IMR-90 (cell line): ENCODE measurements at regions not wholly inside any gene's neighbourhood (a gene's known extent, or its start where the extent isn't known, plus 50 kb on each side); places are given as distances from the start of the nearest gene placed in this dataset.

Experiments used
- ATAC-seq: fragments of 200-7000 bp; cut with Tn5 transposase; 2 replicates; pipeline ENCODE4 v1.9.1; 2020; ENCODE audit warnings: low read depth, mild to moderate bottlenecking, moderate library complexity
- BruUV-seq: library from RNA; stranded (reverse); fragments of 400-500 nt; replicated peaks from 2 replicates; lab custom pipeline; 2021; lab: Mats Ljungman, UMichigan
- CTCF ChIA-PET: fragments of 300-600 bp; formaldehyde crosslinking; extraction: SDS; loops from one replicate; lab custom pipeline; 2021; ENCODE audit warnings: antibody characterized with exemption; lab: Yijun Ruan, JAX
- POLR2A ChIA-PET: fragments of 300-600 bp; sonication (Branson Sonifier 250); formaldehyde crosslinking; loops from one replicate; lab custom pipeline; 2022; ENCODE audit warnings: antibody characterized with exemption; ENCODE audit not compliant: unreplicated experiment; lab: Charles Lee
- DNase-seq: peaks from one replicate; pipeline ENCODE4 v3.0.0; 2013
- H2AFZ ChIP-seq: replicated peaks from 2 replicates; pipeline ENCODE3; 2013; ENCODE audit warnings: low read length, mild to moderate bottlenecking; ENCODE audit not compliant: poor library complexity
- H2AK5ac ChIP-seq: 2 replicates; pipeline ENCODE4 v1.6.1; 2013; ENCODE audit warnings: low read depth, low read length, inconsistent platforms
- H2AK9ac ChIP-seq: replicated peaks from 2 replicates; pipeline ENCODE3; 2013; ENCODE audit warnings: mild to moderate bottlenecking, low read depth, low read length, moderate library complexity; ENCODE audit not compliant: poor library complexity
- H2BK120ac ChIP-seq: 2 replicates; pipeline ENCODE4 v1.6.1; 2013; ENCODE audit warnings: low read depth, low read length, inconsistent platforms
- H2BK15ac ChIP-seq: 3 replicates; pipeline ENCODE4 v1.6.1; 2013; ENCODE audit warnings: low read depth, low read length, inconsistent platforms
- H2BK20ac ChIP-seq: 2 replicates; pipeline ENCODE4 v1.6.1; 2013; ENCODE audit warnings: low read depth, mild to moderate bottlenecking, inconsistent platforms, low read length, moderate library complexity
- H2BK5ac ChIP-seq: 2 replicates; pipeline ENCODE4 v1.6.1; 2013; ENCODE audit warnings: mild to moderate bottlenecking, low read depth, low read length, inconsistent platforms; ENCODE audit not compliant: poor library complexity, severe bottlenecking
- H3K14ac ChIP-seq: replicated peaks from 2 replicates; pipeline ENCODE4 v1.6.1; 2013; ENCODE audit warnings: low read depth, low read length, inconsistent platforms
- H3K18ac ChIP-seq: 2 replicates; pipeline ENCODE4 v1.6.1; 2013; ENCODE audit warnings: low read depth, low read length, control low read depth
- H3K23ac ChIP-seq: 2 replicates; pipeline ENCODE4 v1.6.1; 2013; ENCODE audit warnings: low read depth, low read length, inconsistent platforms
- H3K27ac ChIP-seq: 2 replicates; pipeline ENCODE4 v1.5.1; 2013; ENCODE audit warnings: mild to moderate bottlenecking, control low read depth, low read length; ENCODE audit not compliant: insufficient read depth
- H3K27me3 ChIP-seq: 2 replicates; pipeline ENCODE4 v1.6.1; 2013; ENCODE audit warnings: low read length; ENCODE audit not compliant: control insufficient read depth, insufficient read depth
- H3K36me3 ChIP-seq: 2 replicates; pipeline ENCODE4 v1.6.1; 2013; ENCODE audit warnings: low read length, mixed read lengths; ENCODE audit not compliant: control insufficient read depth, insufficient read depth
- H3K4ac ChIP-seq: 2 replicates; pipeline ENCODE4 v1.6.1; 2013; ENCODE audit warnings: low read depth, low read length, inconsistent platforms
- H3K4me1 ChIP-seq: 2 replicates; pipeline ENCODE4 v1.6.1; 2013; ENCODE audit warnings: low read length, mixed read lengths; ENCODE audit not compliant: control insufficient read depth, insufficient read depth
- H3K4me2 ChIP-seq: 2 replicates; pipeline ENCODE4 v1.6.1; 2013; ENCODE audit warnings: low read depth, mild to moderate bottlenecking, control low read depth, low read length, moderate library complexity
- H3K4me3 ChIP-seq: 2 replicates; pipeline ENCODE4 v1.5.1; 2013; ENCODE audit warnings: low read depth, mild to moderate bottlenecking, control low read depth, low read length, moderate library complexity; ENCODE audit not compliant: insufficient read depth
- H3K56ac ChIP-seq: 2 replicates; pipeline ENCODE4 v1.6.1; 2013; ENCODE audit warnings: low read length, inconsistent platforms; ENCODE audit not compliant: insufficient read depth; ENCODE audit errors: extremely low read depth
- H3K79me1 ChIP-seq, 2 experiments: 2 replicates each; pipeline ENCODE4 v1.6.1; 2013; ENCODE audit warnings: low read length in 2 of 2, inconsistent platforms in 1 of 2, low read depth in 1 of 2
- H3K9ac ChIP-seq: 2 replicates; pipeline ENCODE4 v1.6.1; 2013; ENCODE audit warnings: low read depth, low read length, control low read depth
- H3K9me1 ChIP-seq: 2 replicates; pipeline ENCODE4 v1.6.1; 2013; ENCODE audit warnings: low read length, inconsistent platforms; ENCODE audit not compliant: insufficient read depth
- H3K9me3 ChIP-seq: 2 replicates; pipeline ENCODE4 v1.6.1; 2013; ENCODE audit warnings: low read length; ENCODE audit not compliant: control insufficient read depth, insufficient read depth
- H4K20me1 ChIP-seq: 2 replicates; pipeline ENCODE4 v1.6.1; 2013; ENCODE audit warnings: low read length, inconsistent platforms; ENCODE audit not compliant: insufficient read depth
- H4K5ac ChIP-seq: 2 replicates; pipeline ENCODE4 v1.6.1; 2013; ENCODE audit warnings: mild to moderate bottlenecking, low read depth, low read length, control low read depth
- H4K8ac ChIP-seq, 2 experiments: 2 replicates each; pipeline ENCODE4 v1.6.1; 2013; ENCODE audit warnings: low read depth in 2 of 2, low read length in 2 of 2, control low read depth in 1 of 2, inconsistent platforms in 1 of 2
- H4K91ac ChIP-seq: 2 replicates; pipeline ENCODE4 v1.6.1; 2013; ENCODE audit warnings: low read depth, low read length, inconsistent platforms; ENCODE audit not compliant: insufficient read depth
- BHLHE40 ChIP-seq: fragments of 150-350 bp; IDR thresholded peaks from 2 replicates; pipeline ENCODE4 v1.6.1; 2016; ENCODE audit warnings: mild to moderate bottlenecking, low read depth, low read length
- CEBPB ChIP-seq: IDR thresholded peaks from 2 replicates; pipeline ENCODE4 v1.6.1; 2012; ENCODE audit warnings: low read depth, low read length, improper control_type of control experiment
- CHD1 ChIP-seq: IDR thresholded peaks from 2 replicates; pipeline ENCODE4 v1.6.1; 2012; ENCODE audit warnings: low read depth, low read length, improper control_type of control experiment
- FOS ChIP-seq: fragments of 150-350 bp; IDR thresholded peaks from 2 replicates; pipeline ENCODE4 v1.6.1; 2016; ENCODE audit warnings: low read depth, low read length
- MAFK ChIP-seq: IDR thresholded peaks from 2 replicates; pipeline ENCODE4 v1.6.1; 2012; ENCODE audit warnings: low read depth, low read length, improper control_type of control experiment
- MAZ ChIP-seq: IDR thresholded peaks from 2 replicates; pipeline ENCODE4 v1.6.1; 2012; ENCODE audit warnings: low read depth, mild to moderate bottlenecking, low read length, improper control_type of control experiment, moderate library complexity, borderline replicate concordance
- MXI1 ChIP-seq: IDR thresholded peaks from 2 replicates; pipeline ENCODE4 v1.6.1; 2012; ENCODE audit warnings: low read depth, mild to moderate bottlenecking, low read length, moderate library complexity, borderline replicate concordance
- NFE2L2 ChIP-seq: fragments of 150-350 bp; IDR thresholded peaks from 2 replicates; pipeline ENCODE4 v1.6.1; 2016; ENCODE audit warnings: low read depth, mild to moderate bottlenecking, low read length
- POLR2A ChIP-seq: IDR thresholded peaks from 2 replicates; pipeline ENCODE4 v1.6.1; 2012; ENCODE audit warnings: mild to moderate bottlenecking, low read depth, low read length
- RAD21 ChIP-seq: IDR thresholded peaks from 2 replicates; pipeline ENCODE4 v1.6.1; 2012; ENCODE audit warnings: low read length, improper control_type of control experiment
- RCOR1 ChIP-seq: IDR thresholded peaks from 2 replicates; pipeline ENCODE4 v1.6.1; 2012; ENCODE audit warnings: mild to moderate bottlenecking, low read length, improper control_type of control experiment; ENCODE audit not compliant: insufficient replicate concordance
- RFX5 ChIP-seq: IDR thresholded peaks from 2 replicates; pipeline ENCODE4 v1.8.0; 2012; ENCODE audit warnings: low read depth, mild to moderate bottlenecking, low read length, moderate library complexity
- SMC3 ChIP-seq: fragments of 150-350 bp; IDR thresholded peaks from 2 replicates; pipeline ENCODE4 v1.6.1; 2016; ENCODE audit warnings: low read depth, mild to moderate bottlenecking, antibody characterized with exemption, low read length, moderate library complexity
- dilution Hi-C: fragments of 300-500 bp; cut with HindIII; formaldehyde crosslinking; loops from one replicate; pipeline ENCODE4 v1.14.3; 2018; ENCODE audit warnings: low sequenced_read_pairs; ENCODE audit not compliant: unreplicated experiment
- in situ Hi-C: fragments of 300-500 bp; cut with MboI; formaldehyde crosslinking; loops from 3 replicates; pipeline ENCODE4 v1.14.3; 2019; ENCODE audit warnings: low sequenced_read_pairs, inconsistent platforms, mixed read lengths
- intact Hi-C: fragments of 100-400 bp; cut with micrococcal nuclease; formaldehyde crosslinking; loops from 2 replicates; pipeline ENCODE4 v1.10.0; 2022
- TF ChIP-seq, protein P1 (sequence below): conservative IDR thresholded peaks from 2 replicates; pipeline ENCODE4 v1.5.1; 2012; ENCODE audit warnings: mild to moderate bottlenecking, low read depth, low read length, improper control_type of control experiment
- TF ChIP-seq, protein P2 (sequence below): fragments of 150-350 bp; IDR thresholded peaks from 2 replicates; pipeline ENCODE4 v1.6.1; 2016; ENCODE audit warnings: low read depth, mild to moderate bottlenecking, low read length, moderate library complexity, borderline replicate concordance
- TF ChIP-seq, protein P3 (sequence below): fragments of 150-350 bp; IDR thresholded peaks from 2 replicates; pipeline ENCODE4 v1.6.1; 2017; ENCODE audit warnings: mild to moderate bottlenecking, antibody characterized with exemption, low read length, low read depth

GRCh38 chr16:58884141-58884540 is 150.0 kb upstream of the GOT2 start:
- Histone ChIP-seq H2AFZ (no peak overlapping the region), H2BK5ac (no peak overlapping the region), H3K79me1 (no peaks in the 10 kb centered on the region), H2AK5ac (no peak overlapping the region), H4K8ac (no peak overlapping the region), H4K5ac (no peak overlapping the region), H3K27ac (no peak overlapping the region), H3K9me3 (peaks cover 6% of the 10 kb centered on the region; the same call in 1 of the 2 replicates), H2BK15ac (no peak overlapping the region), H3K23ac (no peak overlapping the region), H3K36me3 (no peaks in the 10 kb centered on the region), H3K4ac (no peak overlapping the region), H3K14ac (no peak overlapping the region), H3K9ac (no peak overlapping the region), H2BK120ac (no peak overlapping the region), H3K27me3 (no peaks in the 10 kb centered on the region), H2BK20ac (no peak overlapping the region), H4K20me1 (no peaks in the 10 kb centered on the region), H3K18ac (no peak overlapping the region), H2AK9ac (no peak overlapping the region), H4K91ac (no peak overlapping the region), H3K4me3 (no peak overlapping the region), H3K9me1 (no peaks in the 10 kb centered on the region), H3K4me2 (no peak overlapping the region), H3K56ac (no peak overlapping the region), H3K4me1 (no peaks in the 10 kb centered on the region)
- ChIA-PET CTCF (no interaction called here), POLR2A (no interaction called here)
- in situ Hi-C loops (no loop called here), dilution Hi-C loops (no loop called here), intact Hi-C loops (no loop called here)
- DNase-seq (no peak), ATAC-seq (no peak)
- TF ChIP-seq FOS, result no peak
- TF ChIP-seq MAZ, result no peak
- no peak for TF ChIP-seq MXI1
- no peak for TF ChIP-seq CHD1
- TF ChIP-seq POLR2A, result no peak
- TF ChIP-seq, protein P1, sequence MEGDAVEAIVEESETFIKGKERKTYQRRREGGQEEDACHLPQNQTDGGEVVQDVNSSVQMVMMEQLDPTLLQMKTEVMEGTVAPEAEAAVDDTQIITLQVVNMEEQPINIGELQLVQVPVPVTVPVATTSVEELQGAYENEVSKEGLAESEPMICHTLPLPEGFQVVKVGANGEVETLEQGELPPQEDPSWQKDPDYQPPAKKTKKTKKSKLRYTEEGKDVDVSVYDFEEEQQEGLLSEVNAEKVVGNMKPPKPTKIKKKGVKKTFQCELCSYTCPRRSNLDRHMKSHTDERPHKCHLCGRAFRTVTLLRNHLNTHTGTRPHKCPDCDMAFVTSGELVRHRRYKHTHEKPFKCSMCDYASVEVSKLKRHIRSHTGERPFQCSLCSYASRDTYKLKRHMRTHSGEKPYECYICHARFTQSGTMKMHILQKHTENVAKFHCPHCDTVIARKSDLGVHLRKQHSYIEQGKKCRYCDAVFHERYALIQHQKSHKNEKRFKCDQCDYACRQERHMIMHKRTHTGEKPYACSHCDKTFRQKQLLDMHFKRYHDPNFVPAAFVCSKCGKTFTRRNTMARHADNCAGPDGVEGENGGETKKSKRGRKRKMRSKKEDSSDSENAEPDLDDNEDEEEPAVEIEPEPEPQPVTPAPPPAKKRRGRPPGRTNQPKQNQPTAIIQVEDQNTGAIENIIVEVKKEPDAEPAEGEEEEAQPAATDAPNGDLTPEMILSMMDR, result no peak
- TF ChIP-seq, protein P2, sequence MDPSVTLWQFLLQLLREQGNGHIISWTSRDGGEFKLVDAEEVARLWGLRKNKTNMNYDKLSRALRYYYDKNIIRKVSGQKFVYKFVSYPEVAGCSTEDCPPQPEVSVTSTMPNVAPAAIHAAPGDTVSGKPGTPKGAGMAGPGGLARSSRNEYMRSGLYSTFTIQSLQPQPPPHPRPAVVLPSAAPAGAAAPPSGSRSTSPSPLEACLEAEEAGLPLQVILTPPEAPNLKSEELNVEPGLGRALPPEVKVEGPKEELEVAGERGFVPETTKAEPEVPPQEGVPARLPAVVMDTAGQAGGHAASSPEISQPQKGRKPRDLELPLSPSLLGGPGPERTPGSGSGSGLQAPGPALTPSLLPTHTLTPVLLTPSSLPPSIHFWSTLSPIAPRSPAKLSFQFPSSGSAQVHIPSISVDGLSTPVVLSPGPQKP, result no peak
- TF ChIP-seq MAFK, result no peak
- no peak for TF ChIP-seq BHLHE40
- TF ChIP-seq NFE2L2, result no peak
- TF ChIP-seq CEBPB, result no peak
- TF ChIP-seq RAD21, result no peak
- no peak for TF ChIP-seq RCOR1
- no peak for TF ChIP-seq RFX5
- TF ChIP-seq, protein P3, sequence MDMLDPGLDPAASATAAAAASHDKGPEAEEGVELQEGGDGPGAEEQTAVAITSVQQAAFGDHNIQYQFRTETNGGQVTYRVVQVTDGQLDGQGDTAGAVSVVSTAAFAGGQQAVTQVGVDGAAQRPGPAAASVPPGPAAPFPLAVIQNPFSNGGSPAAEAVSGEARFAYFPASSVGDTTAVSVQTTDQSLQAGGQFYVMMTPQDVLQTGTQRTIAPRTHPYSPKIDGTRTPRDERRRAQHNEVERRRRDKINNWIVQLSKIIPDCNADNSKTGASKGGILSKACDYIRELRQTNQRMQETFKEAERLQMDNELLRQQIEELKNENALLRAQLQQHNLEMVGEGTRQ, result no peak
- no peak for TF ChIP-seq SMC3
- BruUV-seq, result no TSS peak
